HEK293T (cell line): ENCODE measurements at regions not wholly inside any gene's neighbourhood (a gene's known extent, or its start where the extent isn't known, plus 50 kb on each side); places are given as distances from the start of the nearest gene placed in this dataset.

Source experiments
- ARNT ChIP-seq: fragments of 450-650 bp; IDR thresholded peaks from 2 replicates; pipeline ENCODE4 v1.6.1; 2017; ENCODE audit warnings: mild to moderate bottlenecking
- BHLHE40 ChIP-seq: fragments of 450-650 bp; IDR thresholded peaks from 2 replicates; pipeline ENCODE4 v1.6.1; 2016; ENCODE audit warnings: mild to moderate bottlenecking, moderate library complexity, borderline replicate concordance
- FOXA1 ChIP-seq: fragments of 450-650 bp; IDR thresholded peaks from 2 replicates; pipeline ENCODE4 v1.6.1; 2016; ENCODE audit warnings: mild to moderate bottlenecking
- FOXM1 ChIP-seq: fragments of 450-650 bp; IDR thresholded peaks from 2 replicates; pipeline ENCODE4 v1.6.1; 2017; ENCODE audit warnings: mild to moderate bottlenecking, borderline replicate concordance
- HDGF ChIP-seq: fragments of 450-650 bp; IDR thresholded peaks from 2 replicates; pipeline ENCODE4 v1.6.1; 2017; ENCODE audit warnings: antibody characterized with exemption, borderline replicate concordance
- L3MBTL2 ChIP-seq: fragments of 450-650 bp; conservative IDR thresholded peaks from 2 replicates; pipeline ENCODE4 v1.6.1; 2016; ENCODE audit warnings: mild to moderate bottlenecking
- LEF1 ChIP-seq: fragments of 450-650 bp; IDR thresholded peaks from 2 replicates; pipeline ENCODE4 v1.6.1; 2017; ENCODE audit warnings: mild to moderate bottlenecking, borderline replicate concordance
- PKNOX1 ChIP-seq: fragments of 450-650 bp; IDR thresholded peaks from 2 replicates; pipeline ENCODE4 v1.6.1; 2016
- SP1 ChIP-seq: fragments of 450-650 bp; IDR thresholded peaks from 2 replicates; pipeline ENCODE4 v1.6.1; 2017
- SUZ12 ChIP-seq: fragments of 450-650 bp; IDR thresholded peaks from 2 replicates; pipeline ENCODE4 v1.6.1; 2016; ENCODE audit warnings: mild to moderate bottlenecking
- TARDBP ChIP-seq: fragments of 450-650 bp; IDR thresholded peaks from 2 replicates; pipeline ENCODE4 v1.6.1; 2016
- ZNF384 ChIP-seq: fragments of 450-650 bp; IDR thresholded peaks from 2 replicates; pipeline ENCODE4 v1.6.1; 2016

GRCh38 chrX:113212052-113212451, 371.4 kb upstream of the AMOT start:
- no peak for TF ChIP-seq SUZ12
- no peak for TF ChIP-seq SP1
- no peak for TF ChIP-seq BHLHE40
- TF ChIP-seq ARNT, result no peak
- no peak for TF ChIP-seq FOXA1
- TF ChIP-seq ZNF384, result no peak
- TF ChIP-seq TARDBP, result no peak
- no peak for TF ChIP-seq PKNOX1
- TF ChIP-seq FOXM1, result no peak
- no peak for TF ChIP-seq HDGF
- no peak for TF ChIP-seq LEF1
- TF ChIP-seq L3MBTL2, result no peak
